Hepatocyte (in vitro differentiated cells): ENCODE measurements at regions not wholly inside any gene's neighbourhood (a gene's known extent, or its start where the extent isn't known, plus 50 kb on each side); places are given as distances from the start of the nearest gene placed in this dataset.

Source experiments
- DNase-seq: peaks from one replicate; pipeline ENCODE4 v3.0.0-alpha.2; 2016; ENCODE audit warnings: low spot score
- H2AFZ ChIP-seq: fragments of 200-600 bp; sonication (generic); 2 replicates; pipeline ENCODE4 v1.6.0; 2016; ENCODE audit warnings: antibody characterized with exemption, mild to moderate bottlenecking
- H3K27ac ChIP-seq: fragments of 200-600 bp; sonication (generic); 2 replicates; pipeline ENCODE4 v1.5.1; 2016; ENCODE audit warnings: mild to moderate bottlenecking
- H3K27me3 ChIP-seq: fragments of 200-600 bp; sonication (generic); 2 replicates; pipeline ENCODE4 v1.6.1; 2016
- H3K36me3 ChIP-seq: fragments of 200-600 bp; sonication (generic); replicated peaks from 2 replicates; pipeline ENCODE4 v1.5.1; 2016; ENCODE audit warnings: low read depth; ENCODE audit not compliant: insufficient read depth
- H3K4me1 ChIP-seq: fragments of 200-600 bp; sonication (generic); 2 replicates; pipeline ENCODE4 v1.5.1; 2016; ENCODE audit warnings: mild to moderate bottlenecking, moderate library complexity; ENCODE audit not compliant: insufficient read depth
- H3K4me2 ChIP-seq: fragments of 200-600 bp; sonication (generic); 2 replicates; pipeline ENCODE4 v1.6.0; 2016
- H3K4me3 ChIP-seq: fragments of 200-600 bp; sonication (generic); 2 replicates; pipeline ENCODE4 v1.5.1; 2016; ENCODE audit warnings: mild to moderate bottlenecking
- H3K79me2 ChIP-seq: fragments of 200-600 bp; sonication (generic); 2 replicates; pipeline ENCODE4 v1.6.0; 2017; ENCODE audit warnings: mild to moderate bottlenecking
- H3K9me2 ChIP-seq: fragments of 200-600 bp; sonication (generic); replicated peaks from 2 replicates; pipeline ENCODE4 v1.6.0; 2017; ENCODE audit warnings: mild to moderate bottlenecking; ENCODE audit not compliant: insufficient read depth
- H3K9me3 ChIP-seq: fragments of 200-600 bp; sonication (generic); 2 replicates; pipeline ENCODE4 v1.5.1; 2016; ENCODE audit warnings: low read depth, mild to moderate bottlenecking
- H4K20me1 ChIP-seq: fragments of 200-600 bp; sonication (generic); 2 replicates; pipeline ENCODE4 v1.6.0; 2016; ENCODE audit warnings: mild to moderate bottlenecking; ENCODE audit not compliant: insufficient read depth, poor library complexity, severe bottlenecking
- EZH2 ChIP-seq: fragments of 200-600 bp; sonication (generic); IDR thresholded peaks from 2 replicates; pipeline ENCODE4 v1.6.1; 2016; ENCODE audit warnings: antibody characterized with exemption, mild to moderate bottlenecking, borderline replicate concordance
- EZH2phosphoT487 ChIP-seq: fragments of 200-600 bp; sonication (generic); IDR thresholded peaks from one replicate; pipeline ENCODE4 v1.6.1; 2018; ENCODE audit warnings: antibody characterized with exemption, mild to moderate bottlenecking, low read depth, moderate library complexity; ENCODE audit not compliant: unreplicated experiment, severe bottlenecking
- WGBS: methylation state at CpG from one replicate; pipeline ENCODE4 v1.1.6; 2016; ENCODE audit warnings: low lambda C conversion rate; ENCODE audit errors: missing lambda C conversion rate; 5-methylcytosine and 5-hydroxymethylcytosine counted together
- TF ChIP-seq, protein P1 (sequence below): fragments of 200-600 bp; sonication (generic); IDR thresholded peaks from 2 replicates; pipeline ENCODE4 v1.5.1; 2016; ENCODE audit warnings: antibody characterized with exemption, mild to moderate bottlenecking; ENCODE audit not compliant: poor library complexity

DNA sequence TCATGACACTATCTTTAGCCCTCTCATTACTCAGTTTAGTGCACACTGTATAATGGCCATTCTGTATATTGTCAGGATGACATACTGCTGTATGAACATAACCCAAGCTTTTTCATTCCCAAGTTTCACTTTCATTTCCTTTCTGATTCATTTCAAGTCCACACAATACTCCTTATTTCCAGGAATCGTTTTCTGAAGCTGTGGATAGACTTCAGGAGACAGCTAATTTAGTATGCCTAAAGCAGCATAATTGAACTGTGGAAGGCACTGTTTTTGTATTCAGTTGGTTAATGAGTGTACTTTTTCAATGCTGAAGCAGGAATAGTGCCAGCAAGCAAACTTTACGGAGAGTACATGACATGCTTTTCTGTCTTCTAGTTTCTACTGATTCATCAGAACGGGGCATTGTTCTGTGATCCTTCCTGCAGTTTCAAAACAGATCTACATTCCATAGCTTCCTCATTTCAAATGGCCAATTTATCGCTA is 578.5 kb upstream of the ZP4 start:
- TF ChIP-seq EZH2, result no peak
- no peak for TF ChIP-seq EZH2phosphoT487
- TF ChIP-seq, protein P1, sequence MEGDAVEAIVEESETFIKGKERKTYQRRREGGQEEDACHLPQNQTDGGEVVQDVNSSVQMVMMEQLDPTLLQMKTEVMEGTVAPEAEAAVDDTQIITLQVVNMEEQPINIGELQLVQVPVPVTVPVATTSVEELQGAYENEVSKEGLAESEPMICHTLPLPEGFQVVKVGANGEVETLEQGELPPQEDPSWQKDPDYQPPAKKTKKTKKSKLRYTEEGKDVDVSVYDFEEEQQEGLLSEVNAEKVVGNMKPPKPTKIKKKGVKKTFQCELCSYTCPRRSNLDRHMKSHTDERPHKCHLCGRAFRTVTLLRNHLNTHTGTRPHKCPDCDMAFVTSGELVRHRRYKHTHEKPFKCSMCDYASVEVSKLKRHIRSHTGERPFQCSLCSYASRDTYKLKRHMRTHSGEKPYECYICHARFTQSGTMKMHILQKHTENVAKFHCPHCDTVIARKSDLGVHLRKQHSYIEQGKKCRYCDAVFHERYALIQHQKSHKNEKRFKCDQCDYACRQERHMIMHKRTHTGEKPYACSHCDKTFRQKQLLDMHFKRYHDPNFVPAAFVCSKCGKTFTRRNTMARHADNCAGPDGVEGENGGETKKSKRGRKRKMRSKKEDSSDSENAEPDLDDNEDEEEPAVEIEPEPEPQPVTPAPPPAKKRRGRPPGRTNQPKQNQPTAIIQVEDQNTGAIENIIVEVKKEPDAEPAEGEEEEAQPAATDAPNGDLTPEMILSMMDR, result no peak
- no peaks in the 10 kb centered on the region for H4K20me1 ChIP-seq
- no peaks in the 10 kb centered on the region for H3K4me1 ChIP-seq
- 92% methylated on average over 4 of the region's 4 CpGs for WGBS
- H3K27ac ChIP-seq, result no peak overlapping the region
- no peak overlapping the region for H2AFZ ChIP-seq
- H3K9me2 ChIP-seq, result no peaks in the 10 kb centered on the region
- peak overlapping the region; percentile 37 for H3K4me2 ChIP-seq
- H3K9me3 ChIP-seq, result no peaks in the 10 kb centered on the region
- H3K79me2 ChIP-seq, result no peaks in the 10 kb centered on the region
- H3K36me3 ChIP-seq, result no peaks in the 10 kb centered on the region
- no peak for DNase-seq
- H3K27me3 ChIP-seq, result no peaks in the 10 kb centered on the region
- H3K4me3 ChIP-seq, result no peak overlapping the region

DNA sequence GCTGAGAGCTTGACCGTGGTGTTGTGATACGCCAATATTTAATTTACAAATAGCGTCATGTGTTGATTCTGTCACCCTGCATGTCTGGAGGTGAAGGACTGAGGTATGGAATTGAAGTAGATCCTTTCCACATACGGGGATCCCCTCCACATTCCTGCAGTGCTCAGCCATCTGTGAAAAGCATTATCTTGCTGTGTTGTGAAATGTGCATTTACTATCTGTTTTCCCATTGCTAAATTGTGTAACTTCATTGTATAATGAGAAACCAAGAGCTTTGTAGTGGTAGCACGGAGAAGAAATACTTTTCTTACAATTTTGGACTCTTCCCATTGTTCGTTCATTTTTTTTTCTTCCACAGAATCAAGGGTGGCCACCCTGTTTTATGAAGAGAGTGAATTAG is 577.3 kb upstream of the ZP4 start:
- Histone ChIP-seq H3K79me2 (no peaks in the 10 kb centered on the region), H3K27ac (no peak overlapping the region), H3K9me2 (no peaks in the 10 kb centered on the region), H3K27me3 (no peaks in the 10 kb centered on the region), H2AFZ (no peak overlapping the region), H3K4me2 (no peak overlapping the region), H4K20me1 (no peaks in the 10 kb centered on the region), H3K36me3 (no peaks in the 10 kb centered on the region), H3K4me3 (no peak overlapping the region), H3K4me1 (no peaks in the 10 kb centered on the region), H3K9me3 (no peaks in the 10 kb centered on the region)
- TF ChIP-seq EZH2phosphoT487 (no peak), EZH2 (no peak)
- TF ChIP-seq, protein P1, result no peak
- DNase-seq, result no peak
- 91% methylated on average over 6 of the region's 6 CpGs for WGBS

DNA sequence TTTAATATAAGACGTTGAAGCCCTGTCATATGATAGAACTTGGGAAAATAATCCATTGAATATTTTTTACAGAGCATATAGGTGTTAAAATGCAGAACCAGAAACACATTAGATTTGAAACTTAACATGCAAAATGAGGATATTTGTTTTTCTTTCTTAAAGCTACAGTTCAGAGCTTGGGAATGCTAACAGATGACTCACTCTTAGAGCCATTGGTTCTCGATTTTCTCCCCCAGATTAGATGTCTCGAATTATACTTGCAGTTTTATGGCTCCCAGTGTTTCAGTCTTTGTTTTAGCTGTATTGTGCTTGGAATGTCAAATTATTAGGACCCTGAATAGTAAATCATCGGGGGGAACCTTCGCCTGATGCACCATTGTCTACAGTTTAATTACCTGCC is 575.7 kb upstream of the ZP4 start:
- Histone ChIP-seq H3K4me2 (no peak overlapping the region), H3K27ac (no peak overlapping the region), H2AFZ (no peak overlapping the region), H3K9me2 (no peaks in the 10 kb centered on the region), H3K4me3 (no peak overlapping the region), H3K27me3 (no peaks in the 10 kb centered on the region), H3K9me3 (no peaks in the 10 kb centered on the region), H4K20me1 (no peaks in the 10 kb centered on the region), H3K79me2 (no peaks in the 10 kb centered on the region), H3K36me3 (no peaks in the 10 kb centered on the region), H3K4me1 (no peaks in the 10 kb centered on the region)
- WGBS, result 78% methylated on average over 5 of the region's 5 CpGs
- no peak for DNase-seq
- TF ChIP-seq EZH2phosphoT487, result no peak
- no peak for TF ChIP-seq EZH2
- TF ChIP-seq, protein P1, result no peak

DNA sequence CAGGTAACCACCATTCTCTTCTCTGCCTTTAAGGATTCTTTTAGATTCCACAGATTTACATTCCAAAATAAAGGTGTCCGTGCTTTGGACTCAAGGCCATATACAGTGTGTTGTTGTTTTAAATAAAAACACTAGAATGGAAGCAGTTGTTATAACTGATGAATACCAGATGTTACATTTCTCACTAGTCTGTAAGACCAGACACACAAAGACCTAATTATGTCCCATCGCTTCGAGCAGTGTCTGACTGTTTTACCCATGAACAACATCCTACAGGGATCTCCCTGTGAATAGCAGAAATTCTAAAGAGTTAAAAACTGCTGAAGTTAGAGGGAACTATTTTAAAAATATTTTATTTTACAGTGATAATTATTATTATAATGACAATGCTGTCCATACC is 574.7 kb upstream of the ZP4 start:
- H3K27me3 ChIP-seq, result no peaks in the 10 kb centered on the region
- H3K4me3 ChIP-seq, result no peak overlapping the region
- H3K9me3 ChIP-seq, result no peaks in the 10 kb centered on the region
- H3K9me2 ChIP-seq, result no peaks in the 10 kb centered on the region
- H3K4me1 ChIP-seq, result no peaks in the 10 kb centered on the region
- H3K36me3 ChIP-seq, result no peaks in the 10 kb centered on the region
- WGBS, result 62% methylated on average over 3 of the region's 3 CpGs
- H2AFZ ChIP-seq, result no peak overlapping the region
- no peak overlapping the region for H3K4me2 ChIP-seq
- H3K79me2 ChIP-seq, result no peaks in the 10 kb centered on the region
- H4K20me1 ChIP-seq, result no peaks in the 10 kb centered on the region
- no peak overlapping the region for H3K27ac ChIP-seq
- no peak for DNase-seq
- TF ChIP-seq EZH2, result no peak
- TF ChIP-seq, protein P1, result no peak
- no peak for TF ChIP-seq EZH2phosphoT487
